Stimulated activated CD4-positive, alpha-beta T cell treated with anti-CD3 and anti-CD28 coated beads, Interleukin-2, amount 100 ng/mL, for 24 hours (primary cell): ENCODE measurements at regions not wholly inside any gene's neighbourhood (a gene's known extent, or its start where the extent isn't known, plus 50 kb on each side); places are given as distances from the start of the nearest gene placed in this dataset.
"Not testable (repeated sequence)": the region's sequence is repeated elsewhere in the genome, so short reads cannot be mapped to it uniquely, and the experiment has no call there.

Source experiments
- DNase-seq, 2 donors: peaks; one replicate each; pipeline ENCODE4 v3.0.0-alpha.2; 2020

- DNase-seq, result no peak
Observed at GRCh38 chr6:86203044-86203443, 560.4 kb upstream of the SYNCRIP start.

- DNase-seq, result no peak
Observed at GRCh38 chr6:86193821-86194220, 551.1 kb upstream of the SYNCRIP start.

GRCh38 chr6:86192123-86192522 lies 549.4 kb upstream of the SYNCRIP start:
- DNase-seq, result no peak

GRCh38 chr6:86175149-86175548 lies 532.5 kb upstream of the SYNCRIP start:
- DNase-seq, result peak in 1 of 2 donors; percentile 6

GRCh38 chr6:86154852-86155251 lies 512.2 kb upstream of the SYNCRIP start:
- DNase-seq, result no peak

GRCh38 chr6:86153521-86153920 lies 510.8 kb upstream of the SYNCRIP start:
- no peak for DNase-seq

GRCh38 chr6:86152546-86152945 lies 509.9 kb upstream of the SYNCRIP start:
- DNase-seq, result no peak

GRCh38 chr6:86148586-86148985 lies 505.9 kb upstream of the SYNCRIP start:
- no peak for DNase-seq

- no peak for DNase-seq
Observed at GRCh38 chr6:86147859-86148258, 505.2 kb upstream of the SYNCRIP start.

GRCh38 chr6:86147311-86147710 lies 504.6 kb upstream of the SYNCRIP start:
- no peak for DNase-seq

GRCh38 chr6:86146751-86147150 lies 504.1 kb upstream of the SYNCRIP start:
- DNase-seq, result not testable (repeated sequence)

GRCh38 chr6:86142326-86142725 lies 499.6 kb upstream of the SYNCRIP start:
- no peak for DNase-seq

- DNase-seq, result no peak
Observed at GRCh38 chr6:86128130-86128814, 485.6 kb upstream of the SYNCRIP start.

- DNase-seq, result no peak
Observed at GRCh38 chr6:86122086-86122485, 479.4 kb upstream of the SYNCRIP start.

- no peak for DNase-seq
Observed at GRCh38 chr6:86118271-86118670, 475.6 kb upstream of the SYNCRIP start.

GRCh38 chr6:86107985-86108384 lies 465.3 kb upstream of the SYNCRIP start:
- no peak for DNase-seq

- DNase-seq, result no peak
Observed at GRCh38 chr6:86087954-86088353, 445.3 kb upstream of the SYNCRIP start.

- DNase-seq, result no peak
Observed at GRCh38 chr6:86079938-86080337, 437.3 kb upstream of the SYNCRIP start.

- DNase-seq, result no peak
Observed at GRCh38 chr6:86070151-86070550, 427.5 kb upstream of the SYNCRIP start.

GRCh38 chr6:86065002-86065401 lies 422.3 kb upstream of the SYNCRIP start:
- not testable (repeated sequence) for DNase-seq

- DNase-seq, result not testable (repeated sequence)
Observed at GRCh38 chr6:86057293-86057980, 414.8 kb upstream of the SYNCRIP start.

GRCh38 chr6:86045038-86045437 lies 402.4 kb upstream of the SYNCRIP start:
- DNase-seq, result no peak

GRCh38 chr6:86042214-86042613 lies 399.5 kb upstream of the SYNCRIP start:
- DNase-seq, result no peak

- DNase-seq, result no peak
Observed at GRCh38 chr6:86031713-86032112, 389.0 kb upstream of the SYNCRIP start.

- no peak for DNase-seq
Observed at GRCh38 chr6:86030875-86031274, 388.2 kb upstream of the SYNCRIP start.
